MM.1S (cell line): ENCODE measurements at regions not wholly inside any gene's neighbourhood (a gene's known extent, or its start where the extent isn't known, plus 50 kb on each side); places are given as distances from the start of the nearest gene placed in this dataset.

ENCODE experiments used
- CTCF ChIP-seq: fragments of 300-600 bp; sonication (generic); IDR thresholded peaks from 2 replicates; pipeline ENCODE4 v1.5.1; 2016; ENCODE audit warnings: antibody characterized with exemption, low read length, mixed read lengths
- EZH2 ChIP-seq: fragments of 300-600 bp; sonication (generic); optimal IDR thresholded peaks from 2 replicates; pipeline ENCODE3; 2017; ENCODE audit warnings: low read depth, mild to moderate bottlenecking, antibody characterized with exemption, low read length, mixed read lengths
- EZH2phosphoT487 ChIP-seq: fragments of 300-600 bp; sonication (generic); IDR thresholded peaks from 2 replicates; pipeline ENCODE4 v1.6.1; 2018; ENCODE audit warnings: antibody characterized with exemption, low read length

- TF ChIP-seq CTCF: no peak
- TF ChIP-seq EZH2: no peak
- TF ChIP-seq EZH2phosphoT487: no peak
Measured at GRCh38 chr4:147017081-147017480, 71.4 kb upstream of the TTC29 start.
